A673 (cell line): ENCODE measurements at regions not wholly inside any gene's neighbourhood (a gene's known extent, or its start where the extent isn't known, plus 50 kb on each side); places are given as distances from the start of the nearest gene placed in this dataset.

Source experiments
- BruUV-seq: library from RNA; stranded (reverse); fragments of 400-500 nt; replicated peaks from 2 replicates; lab custom pipeline; 2021; lab: Mats Ljungman, UMichigan
- CTCF ChIA-PET: fragments of 300-600 bp; sonication (Branson Sonifier 250); formaldehyde crosslinking; loops from one replicate; lab custom pipeline; 2022; ENCODE audit warnings: antibody characterized with exemption; lab: Charles Lee
- POLR2A ChIA-PET: fragments of 300-600 bp; sonication (Branson Sonifier 250); formaldehyde crosslinking; loops from one replicate; lab custom pipeline; 2022; ENCODE audit warnings: antibody characterized with exemption; ENCODE audit not compliant: low non-redundant PET; lab: Charles Lee
- DNase-seq: peaks from one replicate; pipeline ENCODE4 v3.0.0-alpha.2; 2015; ENCODE audit warnings: low spot score
- H3K27ac ChIP-seq: fragments of 200-600 bp; sonication (generic); 2 replicates; pipeline ENCODE4 v1.5.1; 2016; ENCODE audit warnings: mixed run types, low read depth, mild to moderate bottlenecking, mixed read lengths, antibody characterized with exemption, low read length; ENCODE audit not compliant: poor library complexity, severe bottlenecking
- H3K27me3 ChIP-seq: fragments of 200-600 bp; sonication (generic); replicated peaks from 2 replicates; pipeline ENCODE4 v1.6.1; 2017; ENCODE audit warnings: mixed run types, low read depth, mild to moderate bottlenecking, mixed read lengths, antibody characterized with exemption, low read length; ENCODE audit not compliant: insufficient read depth, poor library complexity
- H3K36me3 ChIP-seq: fragments of 200-600 bp; sonication (generic); 2 replicates; pipeline ENCODE4 v1.6.1; 2016; ENCODE audit warnings: mixed run types, mild to moderate bottlenecking, mixed read lengths, antibody characterized with exemption, low read length; ENCODE audit not compliant: insufficient read depth, poor library complexity, severe bottlenecking
- H3K4me1 ChIP-seq: fragments of 200-600 bp; sonication (generic); 2 replicates; pipeline ENCODE4 v1.6.1; 2017; ENCODE audit warnings: mixed run types, mild to moderate bottlenecking, mixed read lengths, antibody characterized with exemption, low read length; ENCODE audit not compliant: insufficient read depth, poor library complexity, severe bottlenecking
- H3K4me3 ChIP-seq: fragments of 200-600 bp; sonication (generic); 2 replicates; pipeline ENCODE4 v1.5.1; 2016; ENCODE audit warnings: low read depth, mixed run types, mild to moderate bottlenecking, mixed read lengths, low read length; ENCODE audit not compliant: poor library complexity, severe bottlenecking
- H3K9me3 ChIP-seq: fragments of 200-600 bp; sonication (generic); 2 replicates; pipeline ENCODE4 v1.6.1; 2016; ENCODE audit warnings: mixed run types, low read depth, mild to moderate bottlenecking, mixed read lengths, antibody characterized with exemption, low read length; ENCODE audit not compliant: poor library complexity, severe bottlenecking
- EZH2 ChIP-seq: fragments of 200-600 bp; sonication (generic); IDR thresholded peaks from 2 replicates; pipeline ENCODE4 v1.6.1; 2017; ENCODE audit warnings: borderline replicate concordance, low read depth, mild to moderate bottlenecking, mixed read lengths, antibody characterized with exemption, low read length; ENCODE audit not compliant: poor library complexity, severe bottlenecking
- intact Hi-C: fragments of 100-400 bp; cut with micrococcal nuclease; formaldehyde crosslinking; loops from one replicate; pipeline ENCODE4 v1.10.0; 2022; ENCODE audit not compliant: unreplicated experiment
- TF ChIP-seq, protein P1 (sequence below): fragments of 300-800, 200-600 bp; sonication (generic); conservative IDR thresholded peaks from 2 replicates; pipeline ENCODE4 v1.5.1; 2017; ENCODE audit warnings: low read depth, mild to moderate bottlenecking, antibody characterized with exemption, low read length, moderate library complexity, mixed read lengths

DNA sequence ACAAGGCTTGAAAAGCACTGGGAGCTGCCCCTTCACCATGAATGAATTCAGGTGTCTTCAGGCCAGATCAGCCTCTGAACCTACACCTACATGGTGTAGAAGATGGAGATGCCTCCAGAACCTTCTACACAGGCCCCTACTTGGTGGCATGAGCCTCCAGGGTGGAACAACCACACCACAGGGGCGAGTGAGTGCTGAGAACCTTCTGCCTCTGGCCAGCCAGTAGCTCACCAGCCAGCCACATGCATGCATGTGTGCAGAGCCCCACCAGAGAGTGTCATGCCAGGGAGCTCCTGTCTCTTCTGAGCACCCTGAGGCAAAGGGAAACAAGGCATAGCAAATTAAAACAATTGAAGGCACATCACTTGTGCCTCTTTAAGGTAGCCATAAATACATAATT lies 161.8 kb upstream of the TOPAZ1 start:
- ChIA-PET POLR2A (no interaction called here), CTCF (no interaction called here)
- Histone ChIP-seq H3K27ac (no peak overlapping the region), H3K36me3 (no peaks in the 10 kb centered on the region), H3K9me3 (no peaks in the 10 kb centered on the region), H3K27me3 (no peaks in the 10 kb centered on the region), H3K4me1 (no peaks in the 10 kb centered on the region), H3K4me3 (no peak overlapping the region)
- BruUV-seq = no TSS peak
- TF ChIP-seq EZH2 = no peak
- TF ChIP-seq, protein P1, sequence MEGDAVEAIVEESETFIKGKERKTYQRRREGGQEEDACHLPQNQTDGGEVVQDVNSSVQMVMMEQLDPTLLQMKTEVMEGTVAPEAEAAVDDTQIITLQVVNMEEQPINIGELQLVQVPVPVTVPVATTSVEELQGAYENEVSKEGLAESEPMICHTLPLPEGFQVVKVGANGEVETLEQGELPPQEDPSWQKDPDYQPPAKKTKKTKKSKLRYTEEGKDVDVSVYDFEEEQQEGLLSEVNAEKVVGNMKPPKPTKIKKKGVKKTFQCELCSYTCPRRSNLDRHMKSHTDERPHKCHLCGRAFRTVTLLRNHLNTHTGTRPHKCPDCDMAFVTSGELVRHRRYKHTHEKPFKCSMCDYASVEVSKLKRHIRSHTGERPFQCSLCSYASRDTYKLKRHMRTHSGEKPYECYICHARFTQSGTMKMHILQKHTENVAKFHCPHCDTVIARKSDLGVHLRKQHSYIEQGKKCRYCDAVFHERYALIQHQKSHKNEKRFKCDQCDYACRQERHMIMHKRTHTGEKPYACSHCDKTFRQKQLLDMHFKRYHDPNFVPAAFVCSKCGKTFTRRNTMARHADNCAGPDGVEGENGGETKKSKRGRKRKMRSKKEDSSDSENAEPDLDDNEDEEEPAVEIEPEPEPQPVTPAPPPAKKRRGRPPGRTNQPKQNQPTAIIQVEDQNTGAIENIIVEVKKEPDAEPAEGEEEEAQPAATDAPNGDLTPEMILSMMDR = no peak
- intact Hi-C loops = no loop called here
- no peak for DNase-seq

GRCh38 chr3:44080474-44081072 lies 161.1 kb upstream of the TOPAZ1 start:
- H3K4me1 ChIP-seq = no peaks in the 10 kb centered on the region
- ChIA-PET CTCF (no interaction called here), POLR2A (no interaction called here)
- no peaks in the 10 kb centered on the region for H3K36me3 ChIP-seq
- DNase-seq = no peak
- H3K27ac ChIP-seq = no peak overlapping the region
- no peaks in the 10 kb centered on the region for H3K9me3 ChIP-seq
- intact Hi-C loops = no loop called here
- no peaks in the 10 kb centered on the region for H3K27me3 ChIP-seq
- no TSS peak for BruUV-seq
- TF ChIP-seq, protein P1 = no peak
- TF ChIP-seq EZH2 = no peak
- no peak overlapping the region for H3K4me3 ChIP-seq

GRCh38 chr3:44090036-44090435 lies 151.7 kb upstream of the TOPAZ1 start:
- Histone ChIP-seq H3K4me1 (no peaks in the 10 kb centered on the region), H3K27ac (no peak overlapping the region), H3K27me3 (no peaks in the 10 kb centered on the region), H3K9me3 (no peaks in the 10 kb centered on the region), H3K4me3 (no peak overlapping the region), H3K36me3 (no peaks in the 10 kb centered on the region)
- no TSS peak for BruUV-seq
- intact Hi-C loops = no loop called here
- no peak for TF ChIP-seq EZH2
- TF ChIP-seq, protein P1 = no peak
- CTCF ChIA-PET = no interaction called here
- DNase-seq = no peak
- POLR2A ChIA-PET = no interaction called here
